ENCODE measurements at regions not wholly inside any gene's neighbourhood (a gene's known extent, or its start where the extent isn't known, plus 50 kb on each side); places are given as distances from the start of the nearest gene placed in this dataset.

DNA sequence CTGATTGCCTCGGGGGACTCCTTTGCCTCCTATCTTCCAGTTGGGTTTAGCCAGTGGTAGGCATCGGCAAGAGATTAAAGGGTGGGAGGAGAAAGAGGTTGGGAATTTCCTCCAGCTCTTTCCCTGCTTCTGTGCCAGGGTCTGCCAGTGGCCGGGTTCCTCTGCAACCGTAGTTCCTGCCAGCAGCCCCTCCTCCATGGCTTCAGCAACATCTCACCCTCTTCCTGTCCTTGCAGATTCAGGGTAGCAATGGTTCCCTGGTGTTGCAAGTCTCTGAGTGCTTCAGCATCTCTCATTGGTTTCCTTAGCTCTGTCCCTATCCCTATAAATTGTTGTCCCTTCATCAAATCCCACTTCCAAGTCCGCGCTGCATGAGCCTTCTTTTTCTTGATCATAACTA lies 223.1 kb upstream of the JUN start:
- no peak for DNase-seq

DNA sequence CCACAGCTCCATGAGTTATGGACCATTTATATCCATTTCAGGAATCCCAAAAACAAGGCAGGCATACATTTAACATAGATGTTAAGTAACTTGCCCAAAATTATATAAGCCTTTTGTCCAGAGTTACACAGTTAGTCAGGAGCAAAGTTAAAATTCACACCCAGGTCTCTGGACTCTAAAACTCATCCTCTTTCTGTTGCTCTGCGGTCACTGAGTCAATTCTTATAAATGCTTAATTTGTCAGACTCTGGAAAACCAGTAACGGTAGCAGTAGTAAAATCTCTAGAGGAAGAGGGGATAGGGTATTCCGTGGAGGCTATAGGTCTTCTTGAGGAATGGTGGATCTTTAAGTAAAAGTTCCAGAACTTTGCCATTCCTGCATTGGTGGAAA lies 223.6 kb upstream of the JUN start:
- no peak for DNase-seq

GRCh38 chr1:59007820-59008598 lies 224.2 kb upstream of the JUN start:
- no peak for DNase-seq

GRCh38 chr1:59008599-59009347 lies 224.9 kb upstream of the JUN start:
- DNase-seq, result no peak

- DNase-seq, result no peak
These were observed 227.8 kb upstream of the JUN start for GRCh38 chr1:59011663-59012062.

GRCh38 chr1:59012378-59012777 lies 228.5 kb upstream of the JUN start:
- DNase-seq, result no peak

GRCh38 chr1:59013276-59013927 lies 229.6 kb upstream of the JUN start:
- DNase-seq, result no peak

GRCh38 chr1:59013928-59014279 lies 230.1 kb upstream of the JUN start:
- no peak for DNase-seq

GRCh38 chr1:59014827-59015226 lies 231.0 kb upstream of the JUN start:
- no peak for DNase-seq

- no peak for DNase-seq
These were observed 231.9 kb upstream of the JUN start for GRCh38 chr1:59015708-59016107.

- no peak for DNase-seq
These were observed 232.5 kb upstream of the JUN start for GRCh38 chr1:59016390-59016789.

DNA sequence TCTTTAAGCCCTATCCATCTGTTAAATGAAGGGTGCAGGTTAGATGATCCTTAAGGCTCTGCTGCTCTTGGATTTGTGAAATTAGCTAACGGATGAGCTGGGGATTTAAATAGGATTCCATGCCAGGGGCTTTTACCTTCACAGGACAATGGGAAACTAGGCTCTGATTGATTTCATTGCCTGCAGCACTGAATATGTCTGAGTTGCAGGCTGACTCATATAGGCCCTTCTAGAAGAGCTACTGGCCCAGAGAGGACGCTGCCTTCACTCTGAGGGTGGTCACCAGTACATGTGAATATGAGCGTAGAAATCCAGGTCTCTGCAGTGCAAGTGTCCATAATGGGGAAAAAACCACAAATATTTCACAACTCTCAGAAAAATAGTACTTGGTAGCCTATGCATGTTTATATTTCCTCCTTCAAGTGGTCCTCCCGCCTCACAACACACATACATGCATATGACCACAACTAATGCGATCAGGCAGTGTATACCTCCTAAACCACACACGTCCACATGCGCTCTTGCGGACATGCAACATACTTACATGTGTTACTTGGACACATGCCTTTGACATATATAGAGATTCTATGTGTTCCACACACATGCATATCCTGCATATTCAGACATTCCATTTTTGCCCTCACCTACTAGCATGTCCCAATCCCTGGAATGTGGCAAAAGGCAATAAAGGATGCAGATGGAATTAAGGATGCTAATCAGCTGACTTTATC lies 233.8 kb upstream of the JUN start:
- no peak for DNase-seq

DNA sequence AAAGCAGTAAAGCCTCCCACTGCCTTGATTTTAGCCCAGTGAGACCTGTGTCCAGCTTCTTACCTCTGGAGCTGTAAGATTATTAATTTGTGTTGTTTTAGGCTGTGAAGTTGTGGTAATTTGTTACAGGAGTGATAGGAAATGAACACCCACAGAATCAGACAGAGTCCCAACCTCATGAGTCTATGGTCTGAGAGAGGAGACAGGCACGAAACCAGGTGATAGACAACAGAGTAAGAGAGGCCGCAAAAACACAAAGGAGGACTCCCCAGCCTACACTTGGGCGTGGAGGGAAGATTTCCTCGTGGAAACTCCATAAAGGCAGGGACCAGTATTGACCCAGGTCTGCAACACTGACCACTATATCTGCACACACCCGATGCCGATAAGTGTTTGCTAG lies 234.6 kb upstream of the JUN start:
- no peak for DNase-seq

GRCh38 chr1:59018860-59019259 lies 235.0 kb upstream of the JUN start:
- DNase-seq, result no peak

GRCh38 chr1:59020151-59020997 lies 236.5 kb upstream of the JUN start:
- no peak for DNase-seq

GRCh38 chr1:59022199-59022598 lies 238.4 kb upstream of the JUN start:
- DNase-seq, result no peak

- DNase-seq, result no peak
These were observed 239.0 kb upstream of the JUN start for GRCh38 chr1:59022799-59023198.

DNA sequence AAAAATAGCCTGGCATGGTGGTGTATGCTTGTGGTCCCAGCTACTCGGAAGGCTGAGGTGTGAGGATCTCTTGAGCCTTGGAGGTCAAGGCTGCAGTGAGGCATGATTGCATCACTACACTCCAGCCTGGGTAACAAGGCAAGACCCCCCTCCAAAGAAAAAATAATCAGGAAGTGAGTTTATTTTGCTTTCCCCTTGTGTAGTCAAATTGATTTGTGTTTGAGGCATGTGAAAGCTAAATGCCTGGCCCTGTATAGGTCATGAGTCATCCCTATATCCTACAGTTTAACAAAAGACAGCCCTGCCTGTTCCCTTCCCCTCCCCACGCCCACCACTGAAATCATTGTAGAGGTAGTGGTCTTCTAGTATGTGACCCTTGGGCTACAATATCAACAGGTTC lies 241.4 kb upstream of the JUN start:
- no peak for DNase-seq

DNA sequence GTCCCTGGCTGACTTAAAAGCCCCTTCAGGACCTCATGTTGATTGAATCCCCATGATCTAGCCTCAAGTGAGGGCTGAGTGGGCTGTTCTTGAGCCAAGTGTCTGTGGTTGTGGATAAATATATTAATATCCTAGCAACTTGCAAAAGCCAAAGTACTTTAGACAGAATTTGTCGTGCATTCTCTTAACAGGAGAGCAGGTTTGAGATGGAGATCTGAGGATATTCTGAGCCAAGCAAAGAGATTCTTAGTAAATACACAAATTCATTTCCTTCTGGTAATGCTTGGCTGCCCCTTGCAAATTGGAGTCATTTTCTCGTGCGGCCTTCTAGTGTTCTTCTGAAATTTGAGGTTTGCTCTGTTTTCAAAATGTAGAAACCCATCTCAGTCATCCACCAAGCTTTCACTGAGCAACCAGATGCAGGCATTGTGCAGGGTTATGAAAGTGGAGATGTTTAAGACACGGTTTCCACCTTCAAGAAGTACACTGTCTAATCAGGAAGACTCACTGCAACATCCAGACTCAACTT lies 242.1 kb upstream of the JUN start:
- no peak for DNase-seq

- no peak for DNase-seq
These were observed 242.7 kb upstream of the JUN start for GRCh38 chr1:59026472-59026948.

- DNase-seq, result no peak
These were observed 243.3 kb upstream of the JUN start for GRCh38 chr1:59027177-59027576.

DNA sequence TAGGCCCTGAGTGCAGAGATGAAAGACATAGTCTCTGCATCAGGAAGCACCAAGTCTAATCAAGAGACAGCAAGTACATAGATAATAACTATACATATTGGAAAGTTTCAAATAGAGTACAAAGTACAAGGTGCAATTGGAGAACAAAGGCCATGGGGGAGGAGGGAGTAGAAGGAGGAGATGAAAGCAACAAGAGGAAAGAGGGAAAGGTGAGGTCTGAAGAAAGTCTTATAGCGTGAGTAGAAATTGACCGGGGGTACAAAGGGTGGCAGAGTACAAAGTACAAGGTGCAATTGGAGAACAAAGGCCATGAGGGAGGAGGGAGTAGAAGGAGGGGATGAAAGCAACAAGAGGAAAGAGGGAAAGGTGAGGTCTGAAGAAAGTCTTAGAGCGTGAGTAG lies 244.2 kb upstream of the JUN start:
- no peak for DNase-seq
